ENCODE measurements at regions not wholly inside any gene's neighbourhood (a gene's known extent, or its start where the extent isn't known, plus 50 kb on each side); places are given as distances from the start of the nearest gene placed in this dataset.
"Not testable (repeated sequence)": the region's sequence is repeated elsewhere in the genome, so short reads cannot be mapped to it uniquely, and the experiment has no call there.

GRCh38 chr7:15848901-15849300, 162.4 kb upstream of the MEOX2 start:
- no peak for DNase-seq

- DNase-seq, result no peak
Measured at GRCh38 chr7:15848362-15848761, 161.9 kb upstream of the MEOX2 start.

GRCh38 chr7:15845868-15846267, 159.4 kb upstream of the MEOX2 start:
- DNase-seq, result no peak

GRCh38 chr7:15845461-15845860, 159.0 kb upstream of the MEOX2 start:
- DNase-seq, result no peak

- no peak for DNase-seq
Measured at GRCh38 chr7:15839416-15840100, 153.1 kb upstream of the MEOX2 start.

- DNase-seq, result no peak
Measured at GRCh38 chr7:15838265-15838664, 151.8 kb upstream of the MEOX2 start.

- DNase-seq, result no peak
Measured at GRCh38 chr7:15837306-15837950, 150.9 kb upstream of the MEOX2 start.

GRCh38 chr7:15836651-15837050, 150.2 kb upstream of the MEOX2 start:
- DNase-seq, result no peak

- no peak for DNase-seq
Measured at GRCh38 chr7:15836041-15836440, 149.6 kb upstream of the MEOX2 start.

- no peak for DNase-seq
Measured at GRCh38 chr7:15834446-15834845, 148.0 kb upstream of the MEOX2 start.

GRCh38 chr7:15832996-15833395, 146.5 kb upstream of the MEOX2 start:
- no peak for DNase-seq

- DNase-seq, result no peak
Measured at GRCh38 chr7:15831606-15832005, 145.1 kb upstream of the MEOX2 start.

- no peak for DNase-seq
Measured at GRCh38 chr7:15829691-15830090, 143.2 kb upstream of the MEOX2 start.

- no peak for DNase-seq
Measured at GRCh38 chr7:15828881-15829280, 142.4 kb upstream of the MEOX2 start.

GRCh38 chr7:15821484-15822427, 135.3 kb upstream of the MEOX2 start:
- DNase-seq, result no peak

GRCh38 chr7:15820319-15820718, 133.8 kb upstream of the MEOX2 start:
- DNase-seq, result no peak

GRCh38 chr7:15816835-15817426, 130.4 kb upstream of the MEOX2 start:
- no peak for DNase-seq

- no peak for DNase-seq
Measured at GRCh38 chr7:15813448-15813847, 127.0 kb upstream of the MEOX2 start.

GRCh38 chr7:15810383-15810782, 123.9 kb upstream of the MEOX2 start:
- not testable (repeated sequence) for DNase-seq

- not testable (repeated sequence) for DNase-seq
Measured at GRCh38 chr7:15809936-15810335, 123.5 kb upstream of the MEOX2 start.

- no peak for DNase-seq
Measured at GRCh38 chr7:15805891-15806290, 119.4 kb upstream of the MEOX2 start.

GRCh38 chr7:15802425-15802824, 115.9 kb upstream of the MEOX2 start:
- no peak for DNase-seq

- no peak for DNase-seq
Measured at GRCh38 chr7:15801551-15801950, 115.1 kb upstream of the MEOX2 start.
